B cell (primary cell): ENCODE measurements at regions not wholly inside any gene's neighbourhood (a gene's known extent, or its start where the extent isn't known, plus 50 kb on each side); places are given as distances from the start of the nearest gene placed in this dataset.

Source experiments
- ATAC-seq: fragments of 200-7000 bp; cut with Tn5 transposase; one replicate; pipeline ENCODE4 v1.10.0; 2021; ENCODE audit warnings: low read depth, mild to moderate bottlenecking, moderate number of reproducible peaks, moderate library complexity
- CTCF ChIA-PET: fragments of 350-600 bp; sonication (Branson Sonifier 250); formaldehyde crosslinking; loops from one replicate; lab custom pipeline; 2021; ENCODE audit warnings: antibody characterized with exemption, inconsistent platforms; lab: Charles Lee
- POLR2A ChIA-PET: fragments of 350-600 bp; sonication (Branson Sonifier 250); formaldehyde crosslinking; loops from one replicate; lab custom pipeline; 2021; ENCODE audit warnings: antibody characterized with exemption; lab: Charles Lee
- DNase-seq: peaks from one replicate; pipeline ENCODE4 v3.0.0; 2013
- H2AFZ ChIP-seq: 2 replicates; pipeline ENCODE4 v1.6.1; 2012; ENCODE audit warnings: mild to moderate bottlenecking, low read depth, low read length; ENCODE audit not compliant: insufficient read depth, poor library complexity, severe bottlenecking
- H3K27ac ChIP-seq, 2 donors: 1 replicate in 1 of 2; 2 replicates in 1 of 2; pipeline ENCODE4 v1.5.1; 2012 to 2013; ENCODE audit warnings: low read length in 2 of 2, mild to moderate bottlenecking in 2 of 2, moderate library complexity in 1 of 2
- H3K27me3 ChIP-seq, 4 experiments: fragments of 200-600 bp in 1 of 4; sonication (generic) in 1 of 4; replicated peaks in 1 of 4; 1 replicate in 2 of 4; 2 replicates in 2 of 4; pipeline versions ENCODE4 v1.6.1 to v1.7.0; 2013 to 2016; ENCODE audit warnings: low read length in 3 of 4, mild to moderate bottlenecking in 2 of 4, mixed read lengths in 1 of 4, moderate library complexity in 1 of 4; ENCODE audit not compliant: insufficient read depth in 4 of 4, control insufficient read depth in 3 of 4; ENCODE audit errors: control extremely low read depth in 1 of 4
- H3K36me3 ChIP-seq, 2 experiments: replicated peaks in 1 of 2; 1 replicate in 1 of 2; 2 replicates in 1 of 2; pipeline versions ENCODE4 v1.6.1 to v1.7.1; 2013; ENCODE audit warnings: low read length in 1 of 2; ENCODE audit not compliant: insufficient read depth in 2 of 2, control insufficient read depth in 1 of 2; ENCODE audit errors: control extremely low read depth in 1 of 2, extremely low read depth in 1 of 2
- H3K4me1 ChIP-seq, 2 donors: fragments of 200-600 bp in 1 of 2; sonication (generic) in 1 of 2; 1 replicate in 1 of 2; 2 replicates in 1 of 2; pipeline versions ENCODE4 v1.5.1 to v1.6.1; 2013 to 2017; ENCODE audit warnings: low read length in 2 of 2; ENCODE audit not compliant: control insufficient read depth in 2 of 2, insufficient read depth in 2 of 2
- H3K4me2 ChIP-seq: replicated peaks from 2 replicates; pipeline ENCODE3; 2012; ENCODE audit warnings: mild to moderate bottlenecking, low read depth, low read length; ENCODE audit not compliant: poor library complexity, severe bottlenecking
- H3K4me3 ChIP-seq, 5 experiments: fragments of 200-600 bp in 1 of 5; sonication (generic) in 1 of 5; 1 replicate in 3 of 5; 2 replicates in 2 of 5; pipeline versions ENCODE4 v1.5.1 to v1.7.0; 2011 to 2016; ENCODE audit warnings: low read length in 4 of 5, mild to moderate bottlenecking in 4 of 5, low read depth in 2 of 5, control low read depth in 1 of 5, moderate library complexity in 1 of 5; ENCODE audit not compliant: insufficient read depth in 1 of 5; ENCODE audit errors: control extremely low read depth in 1 of 5, extremely low read depth in 1 of 5
- H3K79me2 ChIP-seq: fragments of 200-600 bp; sonication (generic); one replicate; pipeline ENCODE4 v1.6.0; 2016; ENCODE audit warnings: low read length; ENCODE audit not compliant: control insufficient read depth, insufficient read depth
- H3K9ac ChIP-seq: fragments of 200-600 bp; sonication (generic); 2 replicates; pipeline ENCODE4 v1.6.1; 2017; ENCODE audit warnings: mild to moderate bottlenecking, low read length, moderate library complexity
- H3K9me3 ChIP-seq, 3 donors: one replicate each; pipeline versions ENCODE4 v1.6.1 to v1.7.1; 2013; ENCODE audit warnings: low read length in 2 of 3; ENCODE audit not compliant: control insufficient read depth in 2 of 3, insufficient read depth in 1 of 3; ENCODE audit errors: control extremely low read depth in 1 of 3
- H4K20me1 ChIP-seq: 2 replicates; pipeline ENCODE4 v1.6.0; 2012; ENCODE audit warnings: mild to moderate bottlenecking, low read length; ENCODE audit not compliant: insufficient read depth, control insufficient read depth, poor library complexity, severe bottlenecking
- H3K27ac Mint-ChIP-seq: one replicate; pipeline ENCODE4 v1.8.0; 2021; ENCODE audit warnings: mixed read lengths
- H3K27me3 Mint-ChIP-seq: one replicate; pipeline ENCODE4 v1.8.0; 2021; ENCODE audit warnings: mixed read lengths
- H3K4me1 Mint-ChIP-seq: one replicate; pipeline ENCODE4 v1.8.0; 2021; ENCODE audit warnings: mixed read lengths
- H3K4me3 Mint-ChIP-seq: one replicate; pipeline ENCODE4 v1.8.0; 2021; ENCODE audit warnings: mixed read lengths
- H3K9me3 Mint-ChIP-seq: one replicate; pipeline ENCODE4 v1.8.0; 2022; ENCODE audit warnings: mixed read lengths; ENCODE audit not compliant: insufficient read depth
- EZH2 ChIP-seq: IDR thresholded peaks from 2 replicates; pipeline ENCODE4 v1.6.1; 2012; ENCODE audit warnings: borderline replicate concordance, low read depth, mild to moderate bottlenecking, moderate library complexity, low read length; ENCODE audit not compliant: insufficient read depth, poor library complexity, severe bottlenecking
- WGBS: methylation state at CpG from one replicate; pipeline ENCODE4 v1.1.5; 2013; ENCODE audit warnings: missing lambda C conversion rate; ENCODE audit not compliant: insufficient coverage; 5-methylcytosine and 5-hydroxymethylcytosine counted together
- intact Hi-C: fragments of 100-400 bp; cut with micrococcal nuclease; formaldehyde crosslinking; loops from one replicate; pipeline ENCODE4 v1.10.0; 2022
- TF ChIP-seq, protein P1 (sequence below): fragments of 200-600 bp; IDR thresholded peaks from one replicate; pipeline ENCODE4 v1.8.0; 2022; ENCODE audit warnings: antibody characterized with exemption, mild to moderate bottlenecking

GRCh38 chr2:8162552-8162951, 519.3 kb upstream of the ID2 start:
- H3K27ac Mint-ChIP-seq: no peak overlapping the region
- Histone ChIP-seq H3K9ac (no peak overlapping the region), H4K20me1 (no peaks in the 10 kb centered on the region), H3K27ac (no peak overlapping the region), H3K9me3 (peaks cover 0 to 6% (median 0%) of the 10 kb centered on the region in 3 donors), H2AFZ (no peak overlapping the region), H3K36me3 (no peaks in the 10 kb centered on the region), H3K4me1 (peaks cover 6 to 11% of the 10 kb centered on the region in 2 donors), H3K27me3 (peaks cover 0 to 4% (median 2%) of the 10 kb centered on the region in 4 experiments), H3K4me2 (no peak overlapping the region), H3K4me3 (no peak overlapping the region), H3K79me2 (no peaks in the 10 kb centered on the region)
- H3K27me3 Mint-ChIP-seq: peaks cover 9% of the 10 kb centered on the region
- no peaks in the 10 kb centered on the region for H3K9me3 Mint-ChIP-seq
- ChIA-PET CTCF (no interaction called here), POLR2A (no interaction called here)
- intact Hi-C loops: no loop called here
- DNase-seq (no peak), ATAC-seq (no peak)
- TF ChIP-seq, protein P1, sequence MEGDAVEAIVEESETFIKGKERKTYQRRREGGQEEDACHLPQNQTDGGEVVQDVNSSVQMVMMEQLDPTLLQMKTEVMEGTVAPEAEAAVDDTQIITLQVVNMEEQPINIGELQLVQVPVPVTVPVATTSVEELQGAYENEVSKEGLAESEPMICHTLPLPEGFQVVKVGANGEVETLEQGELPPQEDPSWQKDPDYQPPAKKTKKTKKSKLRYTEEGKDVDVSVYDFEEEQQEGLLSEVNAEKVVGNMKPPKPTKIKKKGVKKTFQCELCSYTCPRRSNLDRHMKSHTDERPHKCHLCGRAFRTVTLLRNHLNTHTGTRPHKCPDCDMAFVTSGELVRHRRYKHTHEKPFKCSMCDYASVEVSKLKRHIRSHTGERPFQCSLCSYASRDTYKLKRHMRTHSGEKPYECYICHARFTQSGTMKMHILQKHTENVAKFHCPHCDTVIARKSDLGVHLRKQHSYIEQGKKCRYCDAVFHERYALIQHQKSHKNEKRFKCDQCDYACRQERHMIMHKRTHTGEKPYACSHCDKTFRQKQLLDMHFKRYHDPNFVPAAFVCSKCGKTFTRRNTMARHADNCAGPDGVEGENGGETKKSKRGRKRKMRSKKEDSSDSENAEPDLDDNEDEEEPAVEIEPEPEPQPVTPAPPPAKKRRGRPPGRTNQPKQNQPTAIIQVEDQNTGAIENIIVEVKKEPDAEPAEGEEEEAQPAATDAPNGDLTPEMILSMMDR: no peak
- TF ChIP-seq EZH2: no peak
- H3K4me3 Mint-ChIP-seq: no peak overlapping the region
- H3K4me1 Mint-ChIP-seq: peaks cover 6% of the 10 kb centered on the region
- WGBS: 90% methylated on average over 15 of the region's 17 CpGs

GRCh38 chr2:8165550-8165949, 516.3 kb upstream of the ID2 start:
- DNase-seq: no peak
- peaks cover 26% of the 10 kb centered on the region for H3K27me3 Mint-ChIP-seq
- no peaks in the 10 kb centered on the region for H3K9me3 Mint-ChIP-seq
- Histone ChIP-seq H3K9ac (no peak overlapping the region), H2AFZ (no peak overlapping the region), H3K4me3 (no peak overlapping the region), H3K79me2 (no peaks in the 10 kb centered on the region), H3K27ac (no peak overlapping the region), H4K20me1 (no peaks in the 10 kb centered on the region), H3K4me1 (peaks cover 0 to 1% of the 10 kb centered on the region in 2 donors), H3K4me2 (no peak overlapping the region), H3K9me3 (peaks cover 0 to 5% (median 0%) of the 10 kb centered on the region in 3 donors), H3K36me3 (no peaks in the 10 kb centered on the region), H3K27me3 (peaks cover 0 to 13% (median 3%) of the 10 kb centered on the region in 4 experiments)
- 95% methylated on average over 3 of the region's 5 CpGs for WGBS
- no peak for ATAC-seq
- TF ChIP-seq EZH2: no peak
- TF ChIP-seq, protein P1: no peak
- no peak overlapping the region for H3K27ac Mint-ChIP-seq
- H3K4me3 Mint-ChIP-seq: no peak overlapping the region
- intact Hi-C loops: no loop called here
- POLR2A ChIA-PET: no interaction called here
- peaks cover 1% of the 10 kb centered on the region for H3K4me1 Mint-ChIP-seq
- CTCF ChIA-PET: no interaction called here
